Adrenal gland (tissue), 9 donors: ENCODE measurements at regions not wholly inside any gene's neighbourhood (a gene's known extent, or its start where the extent isn't known, plus 50 kb on each side); places are given as distances from the start of the nearest gene placed in this dataset.

Source experiments
- DNase-seq, 7 donors: peaks; one replicate each; pipeline ENCODE4 v3.0.0-alpha.2; 2019 to 2020
- H3K27ac ChIP-seq, 5 donors: fragments of 200-600 bp; sonication (generic) in 4 of 5; 1 replicate in 3 of 5; 2 replicates in 2 of 5; pipeline versions ENCODE4 v1.5.1 to v1.8.0; 2016 to 2020; ENCODE audit warnings: mild to moderate bottlenecking in 1 of 5
- H3K27me3 ChIP-seq: fragments of 200-600 bp; 2 replicates; pipeline ENCODE4 v1.8.0; 2021
- H3K36me3 ChIP-seq, 2 donors: fragments of 200-600 bp; replicated peaks in 1 of 2; 1 replicate in 1 of 2; 2 replicates in 1 of 2; pipeline versions ENCODE4 v1.5.1 to v1.8.0; 2018 to 2022
- H3K4me1 ChIP-seq, 2 donors: fragments of 200-600 bp; replicated peaks in 1 of 2; 1 replicate in 1 of 2; 2 replicates in 1 of 2; pipeline versions ENCODE4 v1.5.1 to v1.8.0; 2018 to 2021
- H3K4me3 ChIP-seq, 4 donors: fragments of 200-600 bp; sonication (generic) in 3 of 4; one replicate each; pipeline ENCODE4 v1.5.1; 2016 to 2018
- H3K9me3 ChIP-seq, 3 donors: fragments of 200-600 bp; sonication (generic) in 1 of 3; replicated peaks in 1 of 3; 1 replicate in 2 of 3; 2 replicates in 1 of 3; pipeline versions ENCODE4 v1.5.1 to v1.8.0; 2016 to 2021
- CTCF ChIP-seq, 6 experiments: fragments of 450-650 bp in 4 of 6; fragments of 200-600 bp in 2 of 6; sonication (generic) in 1 of 6; IDR thresholded peaks; 1 replicate in 5 of 6; 2 replicates in 1 of 6; pipeline versions ENCODE4 v1.5.1 to v1.8.0; 2016 to 2021; ENCODE audit warnings: antibody characterized with exemption in 6 of 6, mild to moderate bottlenecking in 2 of 6, moderate library complexity in 1 of 6
- POLR2A ChIP-seq, 2 donors: fragments of 450-650 bp; IDR thresholded peaks; one replicate each; pipeline ENCODE4 v1.6.1; 2017; ENCODE audit warnings: antibody characterized with exemption in 2 of 2, mild to moderate bottlenecking in 2 of 2, moderate library complexity in 1 of 2
- WGBS, 4 donors: extraction: QIAGEN DNeasy Blood & Tissue Kit in 2 of 4; methylation state at CpG; one replicate each; pipeline versions ENCODE4 v1.1.5 to v1.1.7; 2013 to 2017; 5-methylcytosine and 5-hydroxymethylcytosine counted together
- intact Hi-C, 2 donors: fragments of 100-400 bp; cut with DNase I; formaldehyde crosslinking; loops; one replicate each; pipeline versions ENCODE4 v1.14.1 to v1.15.0; 2022 to 2023
- donor health status: healthy with polysubstance abuse.
- donor health status: Bipolar disorder and iron deficiency.
- donor health status: DM: yes; HTN: yes; CAD: no.
- donor health status: DM: no; HTN: no; CAD: no.
- donor health status: DM: no; HTN: no; CAD: no.

GRCh38 chr5:90285581-90285980 lies 124.0 kb downstream of the CETN3 start:
- Histone ChIP-seq H3K4me3 (no peak overlapping the region), H3K9me3 (no peaks in the 10 kb centered on the region), H3K27me3 (no peaks in the 10 kb centered on the region), H3K36me3 (no peaks in the 10 kb centered on the region), H3K27ac (no peak overlapping the region), H3K4me1 (no peaks in the 10 kb centered on the region)
- intact Hi-C loops, result no loop called here
- no peak for DNase-seq
- 37 to 50% (median 44%) methylated on average over 1 of the region's 1 CpG for WGBS, 4 donors
- TF ChIP-seq POLR2A (IDR thresholded peaks at IDR 0.05) (no peak), CTCF (IDR thresholded peaks at IDR 0.05) (no peak)

GRCh38 chr5:90284375-90284774 lies 125.2 kb downstream of the CETN3 start:
- intact Hi-C loops, result no loop called here
- 84 to 96% (median 89%) methylated on average over 1 of the region's 1 CpG for WGBS, 4 donors

GRCh38 chr5:90279091-90279490 lies 130.5 kb downstream of the CETN3 start:
- Histone ChIP-seq H3K9me3 (no peaks in the 10 kb centered on the region), H3K27ac (no peak overlapping the region), H3K27me3 (no peaks in the 10 kb centered on the region), H3K36me3 (no peaks in the 10 kb centered on the region), H3K4me1 (no peaks in the 10 kb centered on the region), H3K4me3 (no peak overlapping the region)
- WGBS, 4 donors, result 67 to 70% (median 69%) methylated on average over 3 of the region's 3 CpGs
- DNase-seq, result no peak
- TF ChIP-seq CTCF (IDR thresholded peaks at IDR 0.05), result no peak
- TF ChIP-seq POLR2A (IDR thresholded peaks at IDR 0.05), result no peak
- intact Hi-C loops, result no loop called here

More at GRCh38 chr5:90284375-90284774, 125.2 kb downstream of the CETN3 start:
- Histone ChIP-seq H3K27ac (no peak overlapping the region), H3K36me3 (no peaks in the 10 kb centered on the region), H3K4me1 (no peaks in the 10 kb centered on the region), H3K9me3 (no peaks in the 10 kb centered on the region), H3K4me3 (no peak overlapping the region), H3K27me3 (no peaks in the 10 kb centered on the region)
- TF ChIP-seq POLR2A (IDR thresholded peaks at IDR 0.05) (no peak), CTCF (IDR thresholded peaks at IDR 0.05) (no peak)
- no peak for DNase-seq

- Histone ChIP-seq H3K27ac (no peak overlapping the region), H3K9me3 (no peaks in the 10 kb centered on the region), H3K4me1 (no peaks in the 10 kb centered on the region), H3K36me3 (no peaks in the 10 kb centered on the region), H3K4me3 (no peak overlapping the region), H3K27me3 (no peaks in the 10 kb centered on the region)
- DNase-seq, result no peak
- TF ChIP-seq CTCF (IDR thresholded peaks at IDR 0.05) (no peak), POLR2A (IDR thresholded peaks at IDR 0.05) (no peak)
- intact Hi-C loops, result no loop called here
- WGBS, 4 donors, result 67 to 79% (median 69%) methylated on average over 2 of the region's 2 CpGs
Observed at GRCh38 chr5:90274216-90274615, 135.3 kb downstream of the CETN3 start.
